ENCODE measurements at regions not wholly inside any gene's neighbourhood (a gene's known extent, or its start where the extent isn't known, plus 50 kb on each side); places are given as distances from the start of the nearest gene placed in this dataset.
A peak's percentile ranks its signal among the peaks of the same experiment; 100 is the strongest.

DNA sequence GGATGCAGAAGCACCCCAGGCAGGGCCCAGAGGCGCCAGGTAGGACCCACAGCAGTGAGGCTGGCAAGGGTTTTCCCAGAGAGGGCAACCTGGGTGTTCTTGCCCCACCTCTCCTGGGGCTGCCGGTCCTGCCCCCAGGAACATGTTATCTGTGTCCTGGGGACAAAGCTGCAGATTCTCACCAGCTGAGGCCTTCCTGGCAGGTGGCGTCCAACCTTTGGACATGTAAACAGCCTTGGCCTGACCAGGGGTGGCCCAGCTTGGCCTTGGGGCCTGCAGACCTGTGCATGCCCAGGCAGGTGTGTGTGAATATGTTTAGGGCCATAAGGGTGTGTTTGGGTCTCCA, 101.8 kb upstream of the LARP1 start (continued):
- no peak for TF ChIP-seq GABPA (IDR thresholded peaks at IDR 0.05; ENCODE audit: low read depth, low read length)
- 0 out of 2 replicates have a peak, but pooled peaks have one; percentile 20 for TF ChIP-seq GABPA (CRISPR knock-in tag; IDR thresholded peaks at IDR 0.05; ENCODE audit: low read depth)
- no peak for TF ChIP-seq EED (CRISPR knock-in tag; IDR thresholded peaks at IDR 0.05)
- peak; percentile 97 for TF ChIP-seq TP53 (CRISPR knock-in tag; conservative IDR thresholded peaks at IDR 0.05)
- no peak for TF ChIP-seq NR1H2 (CRISPR knock-in tag; IDR thresholded peaks at IDR 0.05; ENCODE audit: borderline replicate concordance, low read depth)
- TF ChIP-seq TFDP1 (CRISPR knock-in tag; IDR thresholded peaks at IDR 0.05; ENCODE audit: borderline replicate concordance): peak; percentile 34; the same call in 1 of the 2 replicates
- TF ChIP-seq SNRNP70 (IDR thresholded peaks at IDR 0.05; ENCODE audit: low read depth, low read length): no peak
- TF ChIP-seq ZSCAN29 (CRISPR knock-in tag; conservative IDR thresholded peaks at IDR 0.05): peak; percentile 54; the same call in 1 of the 2 replicates
- 0 out of 2 replicates have a peak, but pooled peaks have one; percentile 53 for TF ChIP-seq ZNF225 (CRISPR knock-in tag; IDR thresholded peaks at IDR 0.05)
- TF ChIP-seq ZNF724P (CRISPR knock-in tag; IDR thresholded peaks at IDR 0.05; ENCODE audit: borderline replicate concordance): peak; percentile 79; the same call in 1 of the 2 replicates
- TF ChIP-seq SMAD9 (CRISPR knock-in tag; IDR thresholded peaks at IDR 0.05): no peak
- TF ChIP-seq ZNF264 (CRISPR knock-in tag; IDR thresholded peaks at IDR 0.05): peak; percentile 38; the same call in 1 of the 2 replicates
- 0 out of 2 replicates have a peak, but pooled peaks have one; percentile 26 for TF ChIP-seq ZBTB37 (CRISPR knock-in tag; IDR thresholded peaks at IDR 0.05)
- TF ChIP-seq KLF13 (CRISPR knock-in tag; IDR thresholded peaks at IDR 0.05): no peak
- TF ChIP-seq MTA1 (CRISPR knock-in tag; IDR thresholded peaks at IDR 0.05; ENCODE audit: borderline replicate concordance): peak; percentile 96
- TF ChIP-seq EP300 (IDR thresholded peaks at IDR 0.05; ENCODE audit: low read depth in 2 of 2, low read length in 2 of 2): peak; percentile 57 to 86; a peak in 3 of 4 replicates
- peak; percentile 77; the same call in 1 of the 2 replicates for TF ChIP-seq EP300 (CRISPR knock-in tag; IDR thresholded peaks at IDR 0.05; ENCODE audit: borderline replicate concordance)
- TF ChIP-seq ZNF710 (CRISPR knock-in tag; IDR thresholded peaks at IDR 0.05; ENCODE audit: borderline replicate concordance): no peak; the same call in 1 of the 2 replicates
- TF ChIP-seq SOX5 (CRISPR knock-in tag; IDR thresholded peaks at IDR 0.05; ENCODE audit: borderline replicate concordance): peak; percentile 71; the same call in 1 of the 2 replicates
- TF ChIP-seq ZFP1 (CRISPR knock-in tag; IDR thresholded peaks at IDR 0.05): 0 out of 2 replicates have a peak, but pooled peaks have one; percentile 74
- TF ChIP-seq KLF16 (CRISPR knock-in tag; IDR thresholded peaks at IDR 0.05): peak in 1 of 2 experiments; percentile 70; a peak in 1 of 4 replicates
- no peak for TF ChIP-seq SAFB2 (CRISPR knock-in tag; IDR thresholded peaks at IDR 0.05; ENCODE audit: borderline replicate concordance, low read depth)
- TF ChIP-seq ZNF207 (IDR thresholded peaks at IDR 0.05; ENCODE audit: borderline replicate concordance): no peak
- no peak for TF ChIP-seq ONECUT2 (CRISPR knock-in tag; IDR thresholded peaks at IDR 0.05)
- TF ChIP-seq POLR2AphosphoS5 (IDR thresholded peaks at IDR 0.05; ENCODE audit: low read depth, low read length): no peak
- TF ChIP-seq, protein P1, sequence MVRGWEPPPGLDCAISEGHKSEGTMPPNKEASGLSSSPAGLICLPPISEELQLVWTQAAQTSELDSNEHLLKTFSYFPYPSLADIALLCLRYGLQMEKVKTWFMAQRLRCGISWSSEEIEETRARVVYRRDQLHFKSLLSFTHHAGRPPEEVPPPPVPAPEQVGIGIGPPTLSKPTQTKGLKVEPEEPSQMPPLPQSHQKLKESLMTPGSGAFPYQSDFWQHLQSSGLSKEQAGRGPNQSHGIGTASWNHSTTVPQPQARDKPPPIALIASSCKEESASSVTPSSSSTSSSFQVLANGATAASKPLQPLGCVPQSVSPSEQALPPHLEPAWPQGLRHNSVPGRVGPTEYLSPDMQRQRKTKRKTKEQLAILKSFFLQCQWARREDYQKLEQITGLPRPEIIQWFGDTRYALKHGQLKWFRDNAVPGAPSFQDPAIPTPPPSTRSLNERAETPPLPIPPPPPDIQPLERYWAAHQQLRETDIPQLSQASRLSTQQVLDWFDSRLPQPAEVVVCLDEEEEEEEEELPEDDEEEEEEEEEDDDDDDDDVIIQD (CRISPR knock-in tag; IDR thresholded peaks at IDR 0.05; ENCODE audit: low read depth): peak; percentile 65
- no peak for TF ChIP-seq ZFP41 (CRISPR knock-in tag; IDR thresholded peaks at IDR 0.05; ENCODE audit: borderline replicate concordance)
